ENCODE measurements at regions not wholly inside any gene's neighbourhood (a gene's known extent, or its start where the extent isn't known, plus 50 kb on each side); places are given as distances from the start of the nearest gene placed in this dataset.
"Not testable (repeated sequence)": the region's sequence is repeated elsewhere in the genome, so short reads cannot be mapped to it uniquely, and the experiment has no call there.

DNA sequence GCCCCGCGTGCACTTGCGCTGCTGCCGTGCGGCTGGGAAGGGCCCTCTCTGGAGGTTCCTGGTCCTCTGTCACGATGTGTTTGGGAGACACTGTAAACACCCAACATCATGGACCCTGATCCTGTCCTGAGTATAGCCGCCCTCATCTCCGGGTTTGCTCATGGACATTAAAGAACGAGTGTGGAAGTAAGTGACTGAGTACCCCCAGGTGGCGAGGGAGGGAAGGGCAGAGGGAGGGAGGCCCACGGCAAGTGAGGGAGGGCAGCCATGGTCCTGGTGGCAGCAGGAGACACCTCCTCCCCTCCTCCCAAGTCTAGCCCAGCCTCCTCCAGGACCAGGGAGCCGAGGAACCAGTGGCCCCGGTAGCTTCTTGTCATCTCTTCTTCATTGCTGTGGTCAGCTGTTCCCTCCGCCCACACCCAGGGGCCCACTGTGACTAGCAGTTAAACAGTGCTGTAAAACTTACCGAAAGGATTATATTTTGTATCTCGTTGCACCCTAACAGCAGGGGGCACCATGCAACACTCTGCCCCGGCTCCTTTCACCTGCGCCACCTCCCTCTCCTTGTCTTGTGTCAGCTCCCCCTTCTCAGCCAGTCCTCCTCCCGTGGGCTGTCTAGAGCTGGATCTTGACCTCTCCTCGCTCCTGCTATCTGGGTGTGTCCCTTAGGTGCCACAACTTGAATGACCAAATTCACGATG is 566.5 kb upstream of the B3GAT1 start:
- no peak for DNase-seq (ENCODE audit: low spot score)

DNA sequence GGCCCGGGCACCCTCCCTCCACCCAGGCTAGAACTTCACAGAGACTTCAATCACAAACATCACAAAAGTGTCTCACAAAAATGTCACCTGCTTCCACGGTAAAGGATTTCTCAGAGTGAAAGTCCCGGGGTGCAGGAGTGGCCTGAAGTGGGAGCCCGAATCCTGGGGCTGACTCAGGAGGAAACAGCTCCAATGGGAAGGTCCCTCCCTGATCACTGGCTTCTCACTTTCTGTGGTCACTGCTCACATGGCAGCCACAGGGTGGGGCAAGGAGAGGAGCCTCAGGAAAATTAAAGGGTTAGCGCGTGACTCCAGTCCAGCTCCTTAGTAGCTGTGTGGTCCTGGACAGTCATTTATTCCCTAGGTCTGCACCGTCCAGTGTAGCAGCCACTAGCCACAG is 564.5 kb upstream of the B3GAT1 start:
- DNase-seq (ENCODE audit: low spot score): no peak

GRCh38 chr11:134975866-134976376 is 563.9 kb upstream of the B3GAT1 start:
- DNase-seq (ENCODE audit: low spot score): no peak

GRCh38 chr11:134973801-134974200 is 561.8 kb upstream of the B3GAT1 start:
- DNase-seq (ENCODE audit: low spot score): no peak

DNA sequence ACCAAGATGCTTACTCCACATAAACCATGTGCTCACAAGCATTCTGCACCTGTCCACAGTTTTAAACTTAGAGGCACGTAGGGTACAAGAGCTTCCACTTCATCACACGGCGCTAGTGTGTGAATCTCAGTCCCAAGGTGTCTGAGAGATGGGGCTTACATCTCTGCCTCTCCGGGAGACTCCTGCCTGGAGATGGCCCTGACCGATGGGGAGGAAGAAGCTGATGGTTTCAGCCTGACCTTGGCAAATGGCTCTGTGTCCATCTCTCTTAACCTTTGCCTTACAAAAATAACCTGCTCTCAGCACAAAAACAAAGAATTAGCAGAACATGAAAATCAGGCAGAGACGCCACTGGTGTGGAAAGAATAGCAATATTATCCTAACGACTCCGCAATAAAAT is 559.3 kb upstream of the B3GAT1 start:
- DNase-seq (ENCODE audit: low spot score): no peak

- DNase-seq (ENCODE audit: low spot score): no peak
These were observed 555.7 kb upstream of the B3GAT1 start for GRCh38 chr11:134967746-134968145.

GRCh38 chr11:134961386-134961785 is 549.3 kb upstream of the B3GAT1 start:
- not testable (repeated sequence) for DNase-seq (ENCODE audit: low spot score)

DNA sequence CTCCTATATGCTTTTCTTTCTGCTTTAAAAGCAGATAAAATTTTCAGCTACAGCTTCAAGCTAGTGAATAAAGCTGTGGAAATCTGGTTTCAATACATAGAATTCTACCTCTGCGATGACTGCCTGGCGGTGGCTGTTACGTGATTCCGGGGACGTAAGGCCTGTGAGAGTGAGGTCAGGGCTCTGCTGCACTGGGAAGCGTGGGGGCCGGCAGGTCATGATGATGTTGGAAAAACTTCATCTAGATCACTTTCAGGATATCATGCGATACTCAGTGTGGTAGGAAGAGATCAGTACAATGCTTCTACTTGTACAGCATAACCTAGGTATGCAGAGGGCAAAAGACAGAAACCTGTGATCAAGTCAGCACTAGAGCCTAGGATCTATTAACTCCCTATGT is 546.8 kb upstream of the B3GAT1 start:
- no peak for DNase-seq (ENCODE audit: low spot score)

DNA sequence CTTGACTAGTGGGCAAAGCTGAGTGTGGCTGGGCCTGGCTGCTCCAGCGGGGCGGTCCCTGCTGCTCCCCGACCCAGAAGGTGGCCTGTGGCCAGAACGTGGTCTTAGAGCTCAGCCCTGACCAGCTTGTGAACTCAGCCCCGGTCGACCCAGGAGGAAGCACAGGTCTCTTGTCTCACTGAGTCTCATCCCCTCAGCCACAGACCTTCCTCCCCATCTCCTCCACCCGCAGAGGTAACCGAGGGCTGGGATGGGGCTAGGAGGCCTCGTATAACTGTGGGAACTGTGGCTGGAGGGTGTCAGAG is 546.2 kb upstream of the B3GAT1 start:
- no peak for DNase-seq (ENCODE audit: low spot score)

DNA sequence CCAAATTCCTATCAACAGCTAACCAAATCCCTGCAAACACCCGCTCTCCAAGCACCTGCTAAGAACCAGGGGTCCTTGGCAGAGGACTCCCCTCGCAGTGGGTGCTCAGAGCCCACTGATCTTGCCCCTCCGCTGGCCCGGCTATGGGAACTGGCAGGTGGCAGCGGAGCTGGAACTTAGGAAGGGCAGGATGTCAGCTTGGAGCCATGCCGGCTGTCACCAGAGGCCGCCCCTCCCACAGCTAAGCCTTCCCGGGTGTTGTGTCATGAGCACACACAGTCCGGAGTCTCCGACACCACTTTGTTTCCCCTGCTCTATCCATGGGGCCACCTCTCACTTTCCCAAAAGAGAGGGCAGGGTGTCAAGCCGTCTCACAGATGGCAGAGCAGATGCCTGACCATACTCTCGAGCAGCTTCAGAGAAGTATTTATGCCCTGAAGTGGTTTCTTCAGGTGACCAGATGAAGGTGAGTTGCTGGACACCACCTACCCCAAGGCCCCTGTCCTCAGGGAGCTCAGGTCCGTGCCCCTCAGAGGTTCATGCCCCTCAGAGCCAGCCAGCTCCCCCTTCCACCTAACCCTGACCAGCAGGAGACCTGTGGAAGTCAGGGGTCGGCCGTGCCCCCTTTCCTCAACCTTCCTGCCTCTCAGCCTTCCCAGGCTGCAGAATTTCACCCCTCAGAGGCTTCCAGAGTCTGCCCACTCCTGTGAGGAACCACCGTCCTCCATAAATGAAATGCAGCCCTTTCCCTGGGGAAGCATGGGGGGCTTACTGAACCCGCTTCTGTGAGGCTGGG is 545.7 kb upstream of the B3GAT1 start:
- no peak for DNase-seq (ENCODE audit: low spot score)

DNA sequence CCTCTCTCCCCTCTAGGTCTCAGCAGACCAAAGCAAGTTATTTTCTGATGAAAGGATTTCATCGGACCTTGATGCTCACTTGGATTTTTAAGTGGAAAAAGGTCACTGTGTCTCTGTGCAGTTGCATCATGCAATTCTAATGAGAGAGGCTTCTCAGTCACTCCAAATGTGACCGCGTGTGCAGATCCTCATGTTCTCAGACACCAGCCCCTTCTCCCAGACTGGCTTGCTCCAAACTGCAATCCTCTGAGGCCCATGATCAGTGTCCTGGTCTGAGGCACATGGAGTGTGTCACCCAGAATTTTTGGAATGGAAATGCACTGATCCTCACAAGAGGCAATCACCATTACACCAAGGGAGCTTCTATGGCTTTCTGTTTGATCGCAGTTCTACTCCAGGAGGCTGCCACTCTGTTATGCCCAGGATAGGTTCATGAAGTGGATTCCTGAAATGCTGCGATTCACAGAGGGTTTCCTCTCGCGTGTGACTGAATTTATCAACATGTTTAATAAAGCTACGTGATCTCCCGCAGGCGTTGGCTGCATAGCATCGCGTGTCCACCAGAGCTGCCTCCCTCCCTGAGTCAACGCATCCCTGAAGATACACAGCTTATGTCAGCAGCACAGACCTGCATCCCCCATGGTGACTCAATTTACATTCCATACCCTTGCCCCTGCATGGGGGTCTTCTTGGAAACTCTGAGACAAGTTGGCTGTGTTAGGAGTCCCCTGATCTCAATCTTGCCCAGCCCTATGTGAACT is 544.6 kb upstream of the B3GAT1 start:
- DNase-seq (ENCODE audit: low spot score): no peak

- not testable (repeated sequence) for DNase-seq (ENCODE audit: low spot score)
These were observed 543.9 kb upstream of the B3GAT1 start for GRCh38 chr11:134955970-134956369.

DNA sequence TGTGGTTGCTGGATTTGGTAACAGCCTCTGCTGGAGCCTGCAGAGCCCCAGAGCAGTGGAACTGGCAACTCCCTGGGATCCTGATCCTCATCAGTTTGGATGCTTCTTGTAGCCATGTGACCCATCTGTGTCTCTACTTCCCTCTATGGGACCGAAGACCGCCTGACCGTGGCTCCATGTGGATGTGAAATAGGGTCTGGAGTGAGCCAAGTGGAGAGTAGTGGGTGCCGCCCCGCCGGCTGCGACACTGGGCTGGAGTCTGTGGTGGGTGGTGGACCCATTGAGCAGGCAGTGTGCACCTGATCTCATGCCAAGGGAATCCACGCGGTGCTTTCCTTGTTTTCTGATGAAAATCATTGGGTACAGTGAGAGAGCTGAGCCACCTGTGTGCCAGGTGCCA is 543.2 kb upstream of the B3GAT1 start:
- no peak for DNase-seq (ENCODE audit: low spot score)

GRCh38 chr11:134954456-134954855 is 542.4 kb upstream of the B3GAT1 start:
- not testable (repeated sequence) for DNase-seq (ENCODE audit: low spot score)

GRCh38 chr11:134953417-134953970 is 541.5 kb upstream of the B3GAT1 start:
- DNase-seq (ENCODE audit: low spot score): not testable (repeated sequence)

DNA sequence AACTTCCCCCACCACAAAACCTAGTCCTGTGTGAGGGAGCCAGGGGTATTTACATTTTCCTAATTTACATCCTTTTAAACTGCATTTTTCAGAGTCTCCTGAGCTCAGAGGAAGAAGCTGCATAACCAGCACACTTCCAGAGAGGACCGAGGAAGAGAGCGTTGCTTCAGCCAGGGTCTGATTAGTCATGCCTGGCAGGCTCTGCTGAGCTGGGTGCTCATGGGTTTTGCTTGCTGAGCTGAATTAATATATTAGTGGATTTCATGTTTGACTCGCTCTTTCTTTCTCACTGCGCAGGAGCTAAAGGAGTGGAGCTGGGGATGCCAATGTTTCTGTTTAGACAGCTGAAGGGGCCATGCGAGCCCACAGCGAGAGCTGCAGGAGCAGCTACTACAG is 539.3 kb upstream of the B3GAT1 start:
- peak; percentile 82 for DNase-seq (ENCODE audit: low spot score)

GRCh38 chr11:134950692-134951304 is 538.8 kb upstream of the B3GAT1 start:
- DNase-seq (ENCODE audit: low spot score): peak; percentile 22

- DNase-seq (ENCODE audit: low spot score): peak; percentile 53
These were observed 537.4 kb upstream of the B3GAT1 start for GRCh38 chr11:134949121-134950090.

GRCh38 chr11:134947556-134947955 is 535.5 kb upstream of the B3GAT1 start:
- no peak for DNase-seq (ENCODE audit: low spot score)

GRCh38 chr11:134945993-134946392 is 534.0 kb upstream of the B3GAT1 start:
- DNase-seq (ENCODE audit: low spot score): no peak

- no peak for DNase-seq (ENCODE audit: low spot score)
These were observed 532.9 kb upstream of the B3GAT1 start for GRCh38 chr11:134944986-134945385.

Measured in GM03348 (cell line).